K562 (cell line): ENCODE measurements at regions not wholly inside any gene's neighbourhood (a gene's known extent, or its start where the extent isn't known, plus 50 kb on each side); places are given as distances from the start of the nearest gene placed in this dataset.

Experiments
- ATAC-seq: fragments of 200-7000 bp; cut with Tn5 transposase; 3 replicates; pipeline ENCODE4 v1.9.1; 2020; ENCODE audit warnings: moderate library complexity
- BruUV-seq: library from RNA; stranded (reverse); fragments of 400-500 nt; replicated peaks from 2 replicates; lab custom pipeline; 2021; lab: Mats Ljungman, UMichigan
- CTCF ChIA-PET: fragments of 300-600 bp; formaldehyde crosslinking; extraction: SDS; loops from one replicate; lab custom pipeline; 2021; ENCODE audit warnings: low intra/inter-chr PET ratio; lab: Yijun Ruan, JAX
- POLR2A ChIA-PET: fragments of 300-600, 350-650 bp; sonication (Branson Sonifier 250); formaldehyde crosslinking; extraction: SDS; loops from one replicate; lab custom pipeline; 2021; ENCODE audit warnings: antibody characterized with exemption, inconsistent platforms; lab: Yijun Ruan, JAX
- DNase-seq, 4 experiments: peaks; one replicate each; pipeline versions ENCODE4 v3.0.0 to v3.0.0-alpha.2; 2011 to 2018; ENCODE audit warnings: low spot score in 3 of 4, mixed read lengths in 3 of 4; ENCODE audit errors: extremely low read depth in 1 of 4
- FAIRE-seq: peaks from 2 replicates; lab custom pipeline; 2011; peaks lifted over from hg19 to GRCh38; lab: Jason Lieb, UNC
- H2AFZ ChIP-seq: 2 replicates; pipeline ENCODE4 v1.6.0; 2011; ENCODE audit warnings: low read depth, low read length, control low read depth, inconsistent platforms
- H3K27ac ChIP-seq: fragments of 200-600 bp; 3 replicates; pipeline ENCODE4 v1.8.0; 2011; ENCODE audit warnings: low read depth, mild to moderate bottlenecking, control low read depth, inconsistent platforms, low read length, moderate library complexity, mixed read lengths; ENCODE audit errors: extremely low read depth
- H3K27me3 ChIP-seq, 2 experiments: fragments of 300-600 bp in 1 of 2; 2 replicates in 1 of 2; 3 replicates in 1 of 2; pipeline versions ENCODE4 v1.6.0 to v1.8.0; 2011; ENCODE audit warnings: inconsistent platforms in 2 of 2, low read length in 2 of 2, mild to moderate bottlenecking in 1 of 2, mixed read lengths in 1 of 2, moderate library complexity in 1 of 2; ENCODE audit not compliant: control insufficient read depth in 2 of 2, insufficient read depth in 2 of 2
- H3K36me3 ChIP-seq: fragments of 300-600 bp; 3 replicates; pipeline ENCODE4 v1.8.0; 2011; ENCODE audit warnings: mild to moderate bottlenecking, low read length, inconsistent platforms; ENCODE audit not compliant: control insufficient read depth, insufficient read depth
- H3K4me1 ChIP-seq, 2 experiments: fragments of 200-600 bp in 1 of 2; replicated peaks in 1 of 2; 2 replicates in 1 of 2; 3 replicates in 1 of 2; pipeline versions ENCODE4 v1.5.1 to v1.8.0; 2011; ENCODE audit warnings: inconsistent platforms in 2 of 2, low read length in 2 of 2, mild to moderate bottlenecking in 1 of 2, mixed read lengths in 1 of 2, moderate library complexity in 1 of 2; ENCODE audit not compliant: control insufficient read depth in 2 of 2, insufficient read depth in 2 of 2
- H3K4me2 ChIP-seq: 2 replicates; pipeline ENCODE4 v1.6.1; 2011; ENCODE audit warnings: low read length, control low read depth, inconsistent platforms, mixed read lengths; ENCODE audit not compliant: insufficient read depth
- H3K4me3 ChIP-seq: fragments of 200-600 bp; sonication (generic), shearing (Covaris generic); 2 replicates; pipeline ENCODE4 v1.5.1; 2016; ENCODE audit warnings: control low read depth, inconsistent platforms
- H3K79me2 ChIP-seq: fragments of 200-600 bp; 3 replicates; pipeline ENCODE4 v1.8.0; 2011; ENCODE audit warnings: low read length, inconsistent platforms; ENCODE audit not compliant: control insufficient read depth, insufficient read depth
- H3K9ac ChIP-seq, 2 experiments: 2 replicates each; pipeline versions ENCODE4 v1.6.0 to v1.6.1; 2011; ENCODE audit warnings: low read depth in 2 of 2, low read length in 2 of 2, control low read depth in 1 of 2, inconsistent platforms in 1 of 2, mild to moderate bottlenecking in 1 of 2, mixed read lengths in 1 of 2; ENCODE audit not compliant: insufficient read depth in 1 of 2
- H3K9me1 ChIP-seq: one replicate; pipeline ENCODE4 v1.6.0; 2011; ENCODE audit warnings: inconsistent platforms, mild to moderate bottlenecking, low read length, moderate library complexity; ENCODE audit not compliant: control insufficient read depth, insufficient read depth
- H3K9me3 ChIP-seq: replicated peaks from 2 replicates; pipeline ENCODE4 v1.5.1; 2011; ENCODE audit warnings: low read depth, low read length, inconsistent platforms; ENCODE audit not compliant: control insufficient read depth, insufficient read depth
- H4K20me1 ChIP-seq: replicated peaks from 2 replicates; pipeline ENCODE4 v1.6.1; 2011; ENCODE audit warnings: low read length, inconsistent platforms, mixed read lengths; ENCODE audit not compliant: control insufficient read depth, insufficient read depth
- CHD7 ChIP-seq: fragments of 200-600 bp; sonication (generic); IDR thresholded peaks from one replicate; pipeline ENCODE4 v1.6.1; 2012; ENCODE audit warnings: mild to moderate bottlenecking, low read depth, low read length, inconsistent platforms
- DACH1 ChIP-seq: fragments of 450-650 bp; IDR thresholded peaks from 2 replicates; pipeline ENCODE4 v1.6.1; 2018; ENCODE audit not compliant: partially characterized antibody
- DNMT1 ChIP-seq: fragments of 450-650 bp; IDR thresholded peaks from 2 replicates; pipeline ENCODE4 v1.6.1; 2016; ENCODE audit warnings: antibody characterized with exemption, mild to moderate bottlenecking
- GABPB1 ChIP-seq: sonication (generic); formaldehyde crosslinking; IDR thresholded peaks from 2 replicates; pipeline ENCODE4 v1.8.0; 2022; ENCODE audit warnings: mild to moderate bottlenecking, missing genetic modification reagents
- GATAD2B ChIP-seq: fragments of 450-650 bp; IDR thresholded peaks from 2 replicates; pipeline ENCODE4 v1.6.1; 2017; ENCODE audit warnings: mild to moderate bottlenecking, borderline replicate concordance
- GTF3C2 ChIP-seq: IDR thresholded peaks from 3 replicates; pipeline ENCODE4 v1.6.1; 2011; ENCODE audit warnings: borderline replicate concordance, mild to moderate bottlenecking, moderate library complexity; ENCODE audit not compliant: insufficient read length; ENCODE audit errors: extremely low read depth
- KLF16 ChIP-seq: IDR thresholded peaks from 2 replicates; pipeline ENCODE4 v1.6.1; 2016; ENCODE audit warnings: antibody characterized with exemption
- MTA3 ChIP-seq: fragments of 450-650 bp; formaldehyde crosslinking; IDR thresholded peaks from 2 replicates; pipeline ENCODE4 v1.6.1; 2017; ENCODE audit warnings: mild to moderate bottlenecking, borderline replicate concordance
- NR3C1 ChIP-seq: sonication (generic); formaldehyde crosslinking; IDR thresholded peaks from 2 replicates; pipeline ENCODE4 v1.8.1; 2022; ENCODE audit warnings: missing genetic modification reagents
- RNF2 ChIP-seq: sonication (generic); IDR thresholded peaks from 2 replicates; pipeline ENCODE4 v1.6.1; 2016
- SOX6 ChIP-seq: fragments of 450-650 bp; IDR thresholded peaks from 2 replicates; pipeline ENCODE4 v1.6.1; 2014; ENCODE audit warnings: mild to moderate bottlenecking
- WGBS: fragments of 100-300 bp; shearing (Covaris generic); methylation state at CpG from one replicate; pipeline ENCODE4 v1.1.6; 2016; ENCODE audit warnings: low coverage, mixed read lengths; ENCODE audit not compliant: insufficient coverage; ENCODE audit errors: missing lambda C conversion rate; 5-methylcytosine and 5-hydroxymethylcytosine counted together
- in situ Hi-C: fragments of 300-500 bp; cut with MboI; formaldehyde crosslinking; loops from 4 replicates; pipeline ENCODE4 v1.15.0; 2018; ENCODE audit warnings: inconsistent platforms, mixed read lengths
- intact Hi-C: fragments of 100-400 bp; cut with micrococcal nuclease; formaldehyde crosslinking; loops from 2 replicates; pipeline ENCODE4 v1.14.2; 2022

- 1% methylated on average over 5 of the region's 5 CpGs for WGBS
- Histone ChIP-seq H3K9me3 (no peaks in the 10 kb centered on the region), H3K4me3 (no peak overlapping the region), H3K4me2 (no peak overlapping the region), H3K27ac (no peak overlapping the region), H3K79me2 (no peaks in the 10 kb centered on the region), H4K20me1 (no peaks in the 10 kb centered on the region; the same call in 1 of the 2 replicates), H3K4me1 (no peaks in the 10 kb centered on the region), H3K9ac (no peak overlapping the region), H2AFZ (no peak overlapping the region), H3K36me3 (no peaks in the 10 kb centered on the region), H3K9me1 (no peaks in the 10 kb centered on the region), H3K27me3 (peaks cover 3 to 17% of the 10 kb centered on the region in 2 experiments; a peak in 3 of 5 replicates)
- BruUV-seq = no TSS peak
- in situ Hi-C loops (no loop called here), intact Hi-C loops (no loop called here)
- ChIA-PET POLR2A (no interaction called here), CTCF (no interaction called here)
- DNase-seq (no peak), FAIRE-seq (no peak), ATAC-seq (no peak)
- no peak for TF ChIP-seq KLF16
- no peak for TF ChIP-seq RNF2
- TF ChIP-seq MTA3 = no peak
- TF ChIP-seq GTF3C2 = no peak
- no peak for TF ChIP-seq GATAD2B
- no peak for TF ChIP-seq CHD7
- no peak for TF ChIP-seq DACH1
- TF ChIP-seq GABPB1 = no peak
- no peak for TF ChIP-seq DNMT1
- TF ChIP-seq NR3C1 = no peak
- no peak for TF ChIP-seq SOX6
These were observed 159.3 kb upstream of the C2CD4B start for GRCh38 chr15:62324382-62324781.
